Globus pallidus (tissue), 1 donor: ENCODE measurements at regions not wholly inside any gene's neighbourhood (a gene's known extent, or its start where the extent isn't known, plus 50 kb on each side); places are given as distances from the start of the nearest gene placed in this dataset.
"Not testable (repeated sequence)": the region's sequence is repeated elsewhere in the genome, so short reads cannot be mapped to it uniquely, and the experiment has no call there.

ENCODE experiments used
- DNase-seq: peaks from one replicate; pipeline ENCODE4 v3.0.0-alpha.2; 2015; ENCODE audit warnings: low spot score

- DNase-seq = no peak
Measured at GRCh38 chr6:8918196-8918595, 482.9 kb upstream of the SLC35B3 start.

- DNase-seq = no peak
Measured at GRCh38 chr6:8914700-8915099, 479.4 kb upstream of the SLC35B3 start.

GRCh38 chr6:8908638-8909037, 473.3 kb upstream of the SLC35B3 start:
- no peak for DNase-seq

- DNase-seq = no peak
Measured at GRCh38 chr6:8906699-8907098, 471.4 kb upstream of the SLC35B3 start.

- DNase-seq = no peak
Measured at GRCh38 chr6:8905757-8906156, 470.4 kb upstream of the SLC35B3 start.

GRCh38 chr6:8904754-8905153, 469.4 kb upstream of the SLC35B3 start:
- DNase-seq = no peak

GRCh38 chr6:8900056-8900455, 464.7 kb upstream of the SLC35B3 start:
- DNase-seq = no peak

- DNase-seq = no peak
Measured at GRCh38 chr6:8889514-8889913, 454.2 kb upstream of the SLC35B3 start.

GRCh38 chr6:8888468-8888867, 453.1 kb upstream of the SLC35B3 start:
- DNase-seq = no peak

GRCh38 chr6:8881663-8882062, 446.3 kb upstream of the SLC35B3 start:
- DNase-seq = no peak

- no peak for DNase-seq
Measured at GRCh38 chr6:8879334-8879733, 444.0 kb upstream of the SLC35B3 start.

GRCh38 chr6:8875986-8876385, 440.6 kb upstream of the SLC35B3 start:
- no peak for DNase-seq

- no peak for DNase-seq
Measured at GRCh38 chr6:8872589-8872988, 437.2 kb upstream of the SLC35B3 start.

- DNase-seq = no peak
Measured at GRCh38 chr6:8865451-8865850, 430.1 kb upstream of the SLC35B3 start.

- no peak for DNase-seq
Measured at GRCh38 chr6:8860671-8861070, 425.3 kb upstream of the SLC35B3 start.

- no peak for DNase-seq
Measured at GRCh38 chr6:8859501-8859900, 424.2 kb upstream of the SLC35B3 start.

- no peak for DNase-seq
Measured at GRCh38 chr6:8858854-8859331, 423.5 kb upstream of the SLC35B3 start.

- no peak for DNase-seq
Measured at GRCh38 chr6:8857160-8857559, 421.8 kb upstream of the SLC35B3 start.

GRCh38 chr6:8855411-8855810, 420.1 kb upstream of the SLC35B3 start:
- DNase-seq = no peak

GRCh38 chr6:8852332-8852731, 417.0 kb upstream of the SLC35B3 start:
- DNase-seq = no peak

- not testable (repeated sequence) for DNase-seq
Measured at GRCh38 chr6:8846680-8847079, 411.3 kb upstream of the SLC35B3 start.

GRCh38 chr6:8845690-8846089, 410.3 kb upstream of the SLC35B3 start:
- DNase-seq = no peak

- no peak for DNase-seq
Measured at GRCh38 chr6:8844968-8845367, 409.6 kb upstream of the SLC35B3 start.

- no peak for DNase-seq
Measured at GRCh38 chr6:8839626-8840025, 404.3 kb upstream of the SLC35B3 start.

- DNase-seq = no peak
Measured at GRCh38 chr6:8837343-8837742, 402.0 kb upstream of the SLC35B3 start.
